Upper lobe of left lung (tissue), 4 donors: ENCODE measurements at regions not wholly inside any gene's neighbourhood (a gene's known extent, or its start where the extent isn't known, plus 50 kb on each side); places are given as distances from the start of the nearest gene placed in this dataset.

Experiments used
- CTCF ChIP-seq, 6 experiments: fragments of 450-650 bp in 4 of 6; fragments of 200-600 bp in 2 of 6; sonication (generic) in 2 of 6; IDR thresholded peaks; one replicate each; pipeline ENCODE4 v1.5.1; 2016 to 2019; ENCODE audit warnings: antibody characterized with exemption in 6 of 6
- EP300 ChIP-seq, 4 donors: sonication (generic); formaldehyde crosslinking; IDR thresholded peaks; one replicate each; pipeline ENCODE4 v1.5.1; 2017; ENCODE audit warnings: antibody characterized with exemption in 4 of 4, control low read depth in 2 of 4
- POLR2A ChIP-seq, 4 donors: fragments of 450-650 bp; IDR thresholded peaks; one replicate each; pipeline ENCODE4 v1.5.1; 2016 to 2017; ENCODE audit warnings: antibody characterized with exemption in 4 of 4, mild to moderate bottlenecking in 2 of 4
- POLR2AphosphoS5 ChIP-seq, 2 donors: sonication (generic); formaldehyde crosslinking; IDR thresholded peaks; one replicate each; pipeline ENCODE4 v1.5.1; 2017; ENCODE audit warnings: antibody characterized with exemption in 2 of 2

- TF ChIP-seq CTCF (IDR thresholded peaks at IDR 0.05): no peak
- no peak for TF ChIP-seq POLR2A (IDR thresholded peaks at IDR 0.05)
- no peak for TF ChIP-seq EP300 (IDR thresholded peaks at IDR 0.05)
- no peak for TF ChIP-seq POLR2AphosphoS5 (IDR thresholded peaks at IDR 0.05)
Measured at GRCh38 chr5:25393256-25393655, 748.5 kb upstream of the CDH10 start.
